ENCODE measurements at regions not wholly inside any gene's neighbourhood (a gene's known extent, or its start where the extent isn't known, plus 50 kb on each side); places are given as distances from the start of the nearest gene placed in this dataset.

DNA sequence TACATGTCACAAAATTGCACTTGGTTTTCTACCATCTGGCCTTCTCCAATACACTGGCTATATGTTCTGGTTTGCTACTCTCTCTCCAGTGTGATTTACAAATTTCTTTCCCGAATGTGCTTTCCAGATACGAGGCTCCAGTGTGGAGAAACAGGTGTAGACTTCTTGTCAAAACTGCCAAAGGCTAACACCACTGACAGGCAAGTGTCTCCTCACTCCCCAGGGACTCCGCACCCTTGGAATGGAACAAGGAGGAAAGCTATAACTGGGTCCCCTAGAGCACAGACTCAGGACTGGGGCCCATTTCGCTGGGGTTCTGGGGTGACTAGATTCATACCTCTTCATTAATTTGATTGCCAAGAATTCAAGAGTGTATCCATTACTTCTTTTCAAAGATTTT is 161.8 kb downstream of the FOXO1 start:
- WGBS (ENCODE audit: insufficient coverage, low coverage, low lambda C conversion rate, missing lambda C conversion rate) = 97% methylated on average over 3 of the region's 4 CpGs
- Histone ChIP-seq H3K27ac (peak overlapping the region; percentile 20 to 48 (median 29)), H3K36me3 (no peaks in the 10 kb centered on the region), H3K27me3 (no peaks in the 10 kb centered on the region), H3K4me3 (no peak overlapping the region), H3K9me3 (no peaks in the 10 kb centered on the region), H3K4me1 (peaks cover 0 to 8% (median 3%) of the 10 kb centered on the region in 4 donors)
- TF ChIP-seq, protein P1, sequence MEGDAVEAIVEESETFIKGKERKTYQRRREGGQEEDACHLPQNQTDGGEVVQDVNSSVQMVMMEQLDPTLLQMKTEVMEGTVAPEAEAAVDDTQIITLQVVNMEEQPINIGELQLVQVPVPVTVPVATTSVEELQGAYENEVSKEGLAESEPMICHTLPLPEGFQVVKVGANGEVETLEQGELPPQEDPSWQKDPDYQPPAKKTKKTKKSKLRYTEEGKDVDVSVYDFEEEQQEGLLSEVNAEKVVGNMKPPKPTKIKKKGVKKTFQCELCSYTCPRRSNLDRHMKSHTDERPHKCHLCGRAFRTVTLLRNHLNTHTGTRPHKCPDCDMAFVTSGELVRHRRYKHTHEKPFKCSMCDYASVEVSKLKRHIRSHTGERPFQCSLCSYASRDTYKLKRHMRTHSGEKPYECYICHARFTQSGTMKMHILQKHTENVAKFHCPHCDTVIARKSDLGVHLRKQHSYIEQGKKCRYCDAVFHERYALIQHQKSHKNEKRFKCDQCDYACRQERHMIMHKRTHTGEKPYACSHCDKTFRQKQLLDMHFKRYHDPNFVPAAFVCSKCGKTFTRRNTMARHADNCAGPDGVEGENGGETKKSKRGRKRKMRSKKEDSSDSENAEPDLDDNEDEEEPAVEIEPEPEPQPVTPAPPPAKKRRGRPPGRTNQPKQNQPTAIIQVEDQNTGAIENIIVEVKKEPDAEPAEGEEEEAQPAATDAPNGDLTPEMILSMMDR (IDR thresholded peaks at IDR 0.05) = no peak
- no peak for TF ChIP-seq POLR2A (IDR thresholded peaks at IDR 0.05)
- intact Hi-C loops (cut with DNase I) = no loop called here
- ATAC-seq (no peak), DNase-seq (no peak)

- intact Hi-C loops (cut with DNase I) = no loop called here
- TF ChIP-seq, protein P1 (IDR thresholded peaks at IDR 0.05) = no peak
- no peak for TF ChIP-seq POLR2A (IDR thresholded peaks at IDR 0.05)
- Histone ChIP-seq H3K27me3 (no peaks in the 10 kb centered on the region), H3K27ac (no peak overlapping the region), H3K4me3 (no peak overlapping the region), H3K9me3 (no peaks in the 10 kb centered on the region), H3K4me1 (peaks cover 0 to 8% (median 3%) of the 10 kb centered on the region in 4 donors), H3K36me3 (no peaks in the 10 kb centered on the region)
- DNase-seq (no peak), ATAC-seq (no peak)
- WGBS (ENCODE audit: insufficient coverage, low coverage, low lambda C conversion rate, missing lambda C conversion rate) = 92% methylated on average over 3 of the region's 3 CpGs
These were observed 161.2 kb downstream of the FOXO1 start for GRCh38 chr13:40505196-40505595.

Small RNA genes in the stretch of these regions (small RNA-seq; reads per million reads assigned to genes)
- gene RF00108 (0 reads per million in 2 experiments), gene RNY3P9 (0 reads per million in 2 experiments), gene RPL17P51 (0 reads per million in 2 experiments)

Data from right lobe of liver (tissue), 6 donors.